Epithelial cell of esophagus (primary cell): ENCODE measurements at regions not wholly inside any gene's neighbourhood (a gene's known extent, or its start where the extent isn't known, plus 50 kb on each side); places are given as distances from the start of the nearest gene placed in this dataset.
A peak's percentile ranks its signal among the peaks of the same experiment; 100 is the strongest.

Source experiments
- DNase-seq: peaks from one replicate; pipeline ENCODE4 v3.0.0; 2010; ENCODE audit warnings: low read depth
- H3K4me3 ChIP-seq: 2 replicates; pipeline ENCODE4 v1.5.1; 2011; ENCODE audit warnings: mild to moderate bottlenecking, low read length, control low read depth
- CTCF ChIP-seq: IDR thresholded peaks from 2 replicates; pipeline ENCODE4 v1.5.1; 2011; ENCODE audit warnings: low read depth, mild to moderate bottlenecking, low read length, control low read depth, inconsistent platforms; ENCODE audit not compliant: insufficient read depth; ENCODE audit errors: missing control alignments

- no peak overlapping the region for H3K4me3 ChIP-seq
- TF ChIP-seq CTCF, result no peak
- no peak for DNase-seq
Measured at GRCh38 chr15:95957861-95958260, 372.6 kb upstream of the NR2F2 start.

- DNase-seq, result no peak
- TF ChIP-seq CTCF, result no peak
Measured at GRCh38 chr15:95958382-95958781, 372.1 kb upstream of the NR2F2 start.

GRCh38 chr15:95968856-95969255 lies 361.6 kb upstream of the NR2F2 start:
- DNase-seq, result no peak
- no peak for TF ChIP-seq CTCF

More at GRCh38 chr15:95958382-95958781, 372.1 kb upstream of the NR2F2 start:
- H3K4me3 ChIP-seq, result no peak overlapping the region

GRCh38 chr15:95970326-95970725 lies 360.2 kb upstream of the NR2F2 start:
- no peak overlapping the region for H3K4me3 ChIP-seq
- no peak for DNase-seq
- TF ChIP-seq CTCF, result no peak

More at GRCh38 chr15:95968856-95969255, 361.6 kb upstream of the NR2F2 start:
- H3K4me3 ChIP-seq, result no peak overlapping the region

GRCh38 chr15:95972041-95972553 lies 358.4 kb upstream of the NR2F2 start:
- TF ChIP-seq CTCF, result no peak
- peak; percentile 13 for DNase-seq
- H3K4me3 ChIP-seq, result no peak overlapping the region

- H3K4me3 ChIP-seq, result no peak overlapping the region
- no peak for DNase-seq
- TF ChIP-seq CTCF, result no peak
Measured at GRCh38 chr15:95972812-95973211, 357.7 kb upstream of the NR2F2 start.

- DNase-seq, result no peak
- no peak overlapping the region for H3K4me3 ChIP-seq
- TF ChIP-seq CTCF, result no peak
Measured at GRCh38 chr15:95973566-95974256, 356.8 kb upstream of the NR2F2 start.
